ENCODE measurements at regions not wholly inside any gene's neighbourhood (a gene's known extent, or its start where the extent isn't known, plus 50 kb on each side); places are given as distances from the start of the nearest gene placed in this dataset.
"Not testable (repeated sequence)": the region's sequence is repeated elsewhere in the genome, so short reads cannot be mapped to it uniquely, and the experiment has no call there.

- not testable (repeated sequence) for TF ChIP-seq POLR2A (IDR thresholded peaks at IDR 0.05; ENCODE audit: low read depth, low read length); CTCF (conservative IDR thresholded peaks at IDR 0.05; ENCODE audit: low read depth, low read length); RFX5 (IDR thresholded peaks at IDR 0.05; ENCODE audit: low read depth, low read length); FOS (IDR thresholded peaks at IDR 0.05; ENCODE audit: low read depth, low read length); MAFK (IDR thresholded peaks at IDR 0.05; ENCODE audit: low read depth, low read length); USF2 (IDR thresholded peaks at IDR 0.05; ENCODE audit: low read depth, low read length); RAD21 (IDR thresholded peaks at IDR 0.05; ENCODE audit: low read length)
Measured at GRCh38 chr7:63748571-63749302, 249.9 kb upstream of the ZNF722 start.

All from IMR-90 (cell line).